ENCODE measurements at regions not wholly inside any gene's neighbourhood (a gene's known extent, or its start where the extent isn't known, plus 50 kb on each side); places are given as distances from the start of the nearest gene placed in this dataset.

DNA sequence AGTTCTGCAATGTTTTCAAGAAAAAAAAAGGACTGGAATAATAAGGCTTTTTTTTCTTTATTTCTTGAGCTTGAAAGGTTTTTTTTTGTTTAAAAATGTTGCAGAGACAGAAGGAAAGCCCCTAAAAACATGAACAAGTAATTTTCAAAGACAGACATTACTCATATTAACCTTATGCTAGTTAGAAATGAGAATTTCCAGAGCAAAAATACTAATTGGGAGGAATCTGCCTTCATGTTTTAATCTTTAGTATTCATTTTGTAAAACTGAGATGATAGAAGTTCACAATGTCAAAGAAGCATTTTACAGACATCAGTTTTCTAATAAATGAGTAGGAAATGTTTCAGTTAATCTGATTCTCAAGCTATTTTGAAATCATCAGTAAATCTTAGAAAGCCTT lies 1805.3 kb downstream of the PCDH7 start:
- no peak overlapping the region for H3K4me3 Mint-ChIP-seq
- no peaks in the 10 kb centered on the region for H3K4me1 Mint-ChIP-seq
- no peak overlapping the region for H3K27ac Mint-ChIP-seq
- H3K27me3 Mint-ChIP-seq = no peaks in the 10 kb centered on the region
- no peaks in the 10 kb centered on the region for H3K36me3 Mint-ChIP-seq
- H3K9me3 Mint-ChIP-seq = peaks cover under 1% of the 10 kb centered on the region

DNA sequence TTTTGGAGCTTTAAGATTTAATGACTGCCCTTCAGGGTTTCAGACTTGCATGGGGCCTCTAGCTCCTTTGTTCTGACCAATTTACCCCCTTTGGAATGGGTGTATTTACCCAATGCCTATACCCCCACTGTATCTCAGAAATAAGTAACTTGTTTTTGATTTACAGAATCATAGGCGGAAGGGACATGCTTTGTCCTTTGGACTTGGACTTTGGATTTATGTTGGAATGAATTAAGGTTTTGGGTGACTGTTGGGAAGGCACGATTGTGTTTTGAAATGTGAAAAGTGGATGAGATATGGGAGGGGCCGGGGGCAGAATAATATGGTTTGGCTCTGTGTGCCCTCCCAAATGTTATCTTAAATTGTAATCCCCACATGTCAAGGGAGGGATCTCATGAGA lies 1824.7 kb downstream of the PCDH7 start:
- H3K4me3 Mint-ChIP-seq = no peak overlapping the region
- H3K36me3 Mint-ChIP-seq = no peaks in the 10 kb centered on the region
- no peaks in the 10 kb centered on the region for H3K27me3 Mint-ChIP-seq
- H3K4me1 Mint-ChIP-seq = no peaks in the 10 kb centered on the region
- no peak overlapping the region for H3K27ac Mint-ChIP-seq
- peaks cover 14% of the 10 kb centered on the region for H3K9me3 Mint-ChIP-seq

DNA sequence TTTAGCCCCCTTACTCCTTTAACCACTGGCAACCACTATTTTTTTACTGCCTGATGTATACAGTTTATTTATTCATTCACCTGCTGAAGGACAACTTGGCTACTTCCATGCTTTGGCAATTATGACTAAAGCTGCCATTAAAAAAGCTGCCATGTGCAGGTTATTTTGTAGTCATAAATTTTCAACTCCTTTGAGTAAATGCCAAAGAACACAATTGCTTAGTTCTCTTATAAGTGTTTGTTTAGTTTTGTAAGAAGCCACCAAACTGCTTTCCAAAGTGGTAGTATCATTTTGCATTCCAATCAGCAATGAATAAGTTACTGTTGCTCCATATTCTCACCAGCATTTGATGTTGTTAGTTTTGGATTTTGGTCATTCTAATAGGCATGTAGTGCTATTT lies 1831.8 kb downstream of the PCDH7 start:
- H3K9me3 Mint-ChIP-seq = peaks cover 4% of the 10 kb centered on the region
- H3K4me1 Mint-ChIP-seq = no peaks in the 10 kb centered on the region
- no peaks in the 10 kb centered on the region for H3K36me3 Mint-ChIP-seq
- H3K27ac Mint-ChIP-seq = no peak overlapping the region
- H3K27me3 Mint-ChIP-seq = no peaks in the 10 kb centered on the region
- H3K4me3 Mint-ChIP-seq = no peak overlapping the region

DNA sequence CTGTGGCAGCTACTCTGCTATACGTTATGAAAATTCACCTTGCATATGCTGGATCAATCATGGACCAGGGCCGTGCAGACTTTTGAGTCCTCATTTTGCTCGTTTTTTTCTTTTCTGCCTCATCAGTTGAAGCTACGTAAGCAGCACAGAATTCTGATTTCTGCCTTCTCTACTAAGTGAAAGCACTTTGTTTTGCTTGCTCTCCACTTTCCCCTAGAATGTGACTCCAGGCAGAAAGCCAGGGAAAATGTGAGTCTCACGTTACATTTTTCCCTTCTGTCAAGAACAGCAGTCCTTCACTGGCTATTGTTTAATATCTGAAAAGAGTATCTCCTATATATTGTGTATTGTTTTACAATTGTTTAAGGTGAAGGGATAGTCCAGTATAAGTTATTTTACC lies 1840.1 kb downstream of the PCDH7 start:
- Mint-ChIP-seq H3K27ac (no peak overlapping the region), H3K36me3 (no peaks in the 10 kb centered on the region), H3K9me3 (no peaks in the 10 kb centered on the region), H3K4me3 (no peak overlapping the region), H3K27me3 (no peaks in the 10 kb centered on the region), H3K4me1 (no peaks in the 10 kb centered on the region)

DNA sequence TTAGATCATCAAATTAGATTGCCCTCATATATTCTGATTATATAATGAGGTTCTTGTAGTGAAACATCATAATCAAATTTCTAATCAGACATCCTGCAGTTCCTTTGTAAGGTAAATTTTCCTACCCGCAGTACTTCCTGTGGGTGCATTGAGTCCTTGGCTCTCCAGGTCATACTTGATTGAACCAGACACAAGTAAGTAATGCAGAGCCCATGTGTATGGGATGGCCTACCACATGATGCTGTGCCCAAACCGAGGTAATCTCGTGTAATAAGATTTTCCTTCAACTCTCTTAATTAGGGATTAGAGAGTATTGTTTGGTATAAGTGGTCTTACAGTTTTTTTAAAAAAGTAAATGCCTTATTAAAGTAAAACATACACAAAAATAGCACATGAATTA lies 1841.8 kb downstream of the PCDH7 start:
- H3K4me3 Mint-ChIP-seq = no peak overlapping the region
- no peaks in the 10 kb centered on the region for H3K4me1 Mint-ChIP-seq
- no peaks in the 10 kb centered on the region for H3K36me3 Mint-ChIP-seq
- H3K9me3 Mint-ChIP-seq = no peaks in the 10 kb centered on the region
- H3K27me3 Mint-ChIP-seq = no peaks in the 10 kb centered on the region
- H3K27ac Mint-ChIP-seq = no peak overlapping the region

DNA sequence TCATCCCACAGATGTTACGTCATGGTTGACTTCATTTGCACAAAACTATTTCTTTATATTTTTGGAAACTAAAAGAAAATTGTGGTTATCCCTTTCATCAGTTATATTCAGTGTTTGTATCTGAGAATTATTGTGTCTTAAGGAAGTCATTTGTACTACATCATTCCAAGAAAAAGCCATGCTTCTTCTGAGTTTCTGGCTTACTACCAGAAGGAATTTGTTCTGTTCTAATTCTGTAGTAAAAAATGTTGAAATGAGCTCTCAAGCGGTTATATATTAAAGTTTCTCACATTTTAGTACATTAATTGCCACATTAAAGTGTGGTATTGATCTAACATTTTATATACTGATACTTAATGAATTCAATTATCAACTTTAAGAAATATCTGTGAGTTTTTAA lies 1844.5 kb downstream of the PCDH7 start:
- Mint-ChIP-seq H3K27ac (no peak overlapping the region), H3K9me3 (no peaks in the 10 kb centered on the region), H3K27me3 (no peaks in the 10 kb centered on the region), H3K4me3 (no peak overlapping the region), H3K36me3 (no peaks in the 10 kb centered on the region), H3K4me1 (no peaks in the 10 kb centered on the region)

DNA sequence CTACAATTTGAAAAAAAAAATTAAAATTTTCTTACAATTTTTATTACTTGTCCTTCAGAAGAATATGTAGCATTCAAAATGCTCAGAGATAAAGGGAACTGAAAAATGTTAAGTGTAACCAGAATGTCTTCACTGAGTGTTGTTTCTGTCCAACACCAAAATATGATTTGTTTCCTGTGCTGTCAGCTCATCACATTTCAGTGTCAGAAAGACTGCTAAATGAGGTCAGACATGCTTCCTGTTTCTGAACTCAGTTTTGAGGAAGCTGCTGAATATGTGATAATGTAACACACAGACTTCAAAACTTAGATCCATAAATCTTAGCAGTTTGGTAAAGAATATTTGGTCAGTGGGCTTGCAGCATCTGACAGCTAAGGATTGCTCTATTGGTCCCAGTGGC lies 1849.7 kb downstream of the PCDH7 start:
- Mint-ChIP-seq H3K36me3 (no peaks in the 10 kb centered on the region), H3K9me3 (peaks cover 12% of the 10 kb centered on the region), H3K4me3 (no peak overlapping the region), H3K4me1 (no peaks in the 10 kb centered on the region), H3K27me3 (no peaks in the 10 kb centered on the region), H3K27ac (no peak overlapping the region)

DNA sequence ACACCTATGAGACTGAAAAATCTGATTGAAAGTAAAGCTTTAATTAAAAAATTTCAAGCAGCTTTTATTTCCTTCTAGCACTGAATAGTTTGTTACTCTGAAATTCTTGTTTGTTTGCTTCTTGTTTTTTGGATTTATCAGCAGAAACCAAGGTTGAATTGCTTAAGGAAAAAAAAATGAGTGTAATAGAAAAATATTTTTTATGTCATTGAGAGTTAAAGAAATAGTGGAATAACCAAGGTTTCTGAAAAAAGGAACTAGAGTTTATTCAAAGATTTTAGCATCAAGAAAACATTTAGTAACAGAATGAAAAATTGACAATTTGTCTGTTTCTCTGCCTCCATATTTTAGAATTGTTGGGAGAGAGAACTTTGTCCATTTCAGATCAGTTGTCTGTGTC lies 1852.2 kb downstream of the PCDH7 start:
- no peak overlapping the region for H3K27ac Mint-ChIP-seq
- no peaks in the 10 kb centered on the region for H3K36me3 Mint-ChIP-seq
- H3K9me3 Mint-ChIP-seq = peaks cover 12% of the 10 kb centered on the region
- H3K4me3 Mint-ChIP-seq = no peak overlapping the region
- no peaks in the 10 kb centered on the region for H3K4me1 Mint-ChIP-seq
- no peaks in the 10 kb centered on the region for H3K27me3 Mint-ChIP-seq

DNA sequence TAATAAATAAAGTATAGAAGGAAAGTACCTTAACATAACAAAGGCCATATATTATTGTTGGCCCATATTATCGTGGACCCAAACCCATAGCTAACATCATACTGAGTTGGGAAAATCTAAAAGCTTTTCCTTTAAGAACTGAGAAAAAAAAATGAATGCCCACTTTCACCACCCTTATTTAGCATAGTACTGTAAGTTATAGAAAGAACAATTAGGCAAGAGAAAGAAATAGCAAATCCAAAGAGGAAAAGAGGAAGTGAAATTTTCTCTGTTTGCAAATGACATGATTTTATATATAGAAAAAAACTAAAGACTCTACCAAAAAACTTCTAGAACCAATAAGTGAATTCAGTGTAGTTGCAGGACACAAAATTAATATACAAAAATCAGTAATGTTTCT lies 1854.6 kb downstream of the PCDH7 start:
- Mint-ChIP-seq H3K36me3 (no peaks in the 10 kb centered on the region), H3K4me1 (no peaks in the 10 kb centered on the region), H3K9me3 (peaks cover 16% of the 10 kb centered on the region), H3K27ac (no peak overlapping the region), H3K4me3 (no peak overlapping the region), H3K27me3 (no peaks in the 10 kb centered on the region)

DNA sequence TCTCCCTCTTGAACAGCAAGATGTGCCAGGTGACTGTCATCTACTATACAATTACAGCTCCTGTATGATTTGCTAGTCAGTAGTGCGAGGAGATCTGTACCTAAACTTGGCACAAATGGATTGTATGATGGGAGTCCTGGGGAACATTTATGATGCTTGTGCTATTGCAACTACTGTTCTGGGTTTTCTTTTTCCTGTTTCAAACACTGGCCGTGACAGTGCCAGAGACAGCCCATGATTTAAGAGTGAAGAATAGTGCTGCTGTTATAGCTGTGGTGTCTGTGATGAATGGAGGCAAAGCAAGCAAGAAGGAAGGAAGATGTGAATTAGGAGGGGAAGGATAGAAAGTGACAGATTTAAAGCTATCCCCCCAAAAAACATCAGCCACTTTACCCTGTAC lies 1868.9 kb downstream of the PCDH7 start:
- H3K36me3 Mint-ChIP-seq = no peaks in the 10 kb centered on the region
- no peaks in the 10 kb centered on the region for H3K27me3 Mint-ChIP-seq
- peaks cover 13% of the 10 kb centered on the region for H3K9me3 Mint-ChIP-seq
- no peak overlapping the region for H3K4me3 Mint-ChIP-seq
- H3K27ac Mint-ChIP-seq = no peak overlapping the region
- H3K4me1 Mint-ChIP-seq = no peaks in the 10 kb centered on the region

DNA sequence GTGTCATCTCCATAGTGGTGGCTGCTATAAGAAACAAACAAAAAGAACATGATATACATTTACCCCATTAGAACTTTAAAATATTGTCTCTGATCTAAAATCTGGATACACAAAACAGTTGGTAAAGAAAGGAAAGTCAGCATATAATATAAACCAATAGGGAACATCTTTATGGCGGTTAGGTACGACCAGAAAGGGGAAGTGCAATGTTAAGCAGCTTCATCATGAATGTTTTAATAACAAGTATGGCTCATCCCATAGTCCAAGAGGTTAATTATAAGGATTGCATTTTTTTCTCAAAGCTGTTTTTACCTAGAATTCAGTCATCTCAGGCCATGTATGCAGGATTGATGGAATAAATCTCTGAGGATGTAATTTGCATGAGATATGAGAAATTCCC lies 1869.7 kb downstream of the PCDH7 start:
- H3K27me3 Mint-ChIP-seq = no peaks in the 10 kb centered on the region
- no peak overlapping the region for H3K27ac Mint-ChIP-seq
- no peak overlapping the region for H3K4me3 Mint-ChIP-seq
- H3K9me3 Mint-ChIP-seq = peaks cover 10% of the 10 kb centered on the region
- no peaks in the 10 kb centered on the region for H3K4me1 Mint-ChIP-seq
- H3K36me3 Mint-ChIP-seq = no peaks in the 10 kb centered on the region

DNA sequence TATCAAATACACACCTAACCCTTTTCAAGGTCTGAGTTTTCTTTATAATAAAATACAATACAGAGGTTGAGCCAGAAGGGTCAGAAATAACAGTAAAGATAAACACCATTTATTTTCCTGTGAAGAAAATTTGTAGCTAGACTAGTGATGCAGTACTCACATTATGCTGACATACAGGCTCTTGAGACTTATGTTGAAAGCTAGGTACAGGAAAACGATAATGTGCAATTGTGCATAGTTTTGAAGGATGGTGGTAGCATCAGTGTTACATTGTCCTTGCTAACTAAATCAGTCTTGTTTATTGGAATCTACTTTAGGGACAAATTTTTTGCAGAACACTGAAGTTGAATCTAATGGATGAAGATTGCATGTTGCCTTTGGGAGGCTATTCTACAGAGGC lies 1877.2 kb downstream of the PCDH7 start:
- Mint-ChIP-seq H3K27ac (no peak overlapping the region), H3K36me3 (no peaks in the 10 kb centered on the region), H3K27me3 (no peaks in the 10 kb centered on the region), H3K4me1 (no peaks in the 10 kb centered on the region), H3K9me3 (peaks cover 6% of the 10 kb centered on the region), H3K4me3 (no peak overlapping the region)

DNA sequence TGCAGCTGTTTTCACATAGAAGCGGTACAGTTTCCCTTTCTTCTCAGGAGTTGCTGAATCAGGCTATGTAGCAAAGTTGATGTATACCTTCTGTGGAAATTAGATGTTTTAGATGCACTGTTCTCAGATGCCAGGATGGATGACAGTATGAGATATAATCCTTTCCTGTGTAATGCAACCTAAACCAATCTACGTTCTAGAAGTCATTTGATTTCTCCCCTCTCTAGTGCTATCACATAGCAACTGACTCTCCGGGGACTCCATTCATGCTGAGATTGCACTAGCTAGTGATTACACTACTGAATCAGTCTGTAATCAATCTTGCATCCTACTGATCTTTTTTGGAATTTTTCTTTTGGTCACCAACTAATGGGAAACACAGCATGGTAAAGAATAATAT lies 1881.7 kb downstream of the PCDH7 start:
- no peaks in the 10 kb centered on the region for H3K27me3 Mint-ChIP-seq

DNA sequence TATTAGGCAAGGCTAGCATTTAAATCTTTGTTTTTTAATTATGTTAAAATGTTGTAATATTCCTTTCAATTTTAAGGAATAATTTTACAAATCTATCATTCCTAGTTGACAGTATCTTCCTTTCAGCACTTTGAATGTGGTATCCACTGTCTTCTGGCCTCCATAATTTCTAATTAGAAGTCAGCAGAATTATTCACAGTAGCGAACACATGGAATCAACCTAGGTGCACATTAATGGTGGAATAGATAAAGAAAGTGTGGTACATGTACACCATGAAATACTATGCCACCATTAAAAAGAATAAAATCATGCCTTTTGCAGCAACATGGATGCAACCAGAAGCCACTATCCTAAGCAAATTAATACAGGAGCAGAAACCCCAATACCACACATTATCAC lies 1887.8 kb downstream of the PCDH7 start:
- Mint-ChIP-seq H3K27ac (no peak overlapping the region), H3K27me3 (no peaks in the 10 kb centered on the region), H3K36me3 (no peaks in the 10 kb centered on the region), H3K4me3 (no peak overlapping the region), H3K9me3 (peaks cover 23% of the 10 kb centered on the region), H3K4me1 (no peaks in the 10 kb centered on the region)

More for the DNA sequence above, 1881.7 kb downstream of the PCDH7 start:
- H3K4me1 Mint-ChIP-seq = no peaks in the 10 kb centered on the region
- H3K4me3 Mint-ChIP-seq = no peak overlapping the region
- no peak overlapping the region for H3K27ac Mint-ChIP-seq
- H3K36me3 Mint-ChIP-seq = no peaks in the 10 kb centered on the region
- peaks cover 12% of the 10 kb centered on the region for H3K9me3 Mint-ChIP-seq

DNA sequence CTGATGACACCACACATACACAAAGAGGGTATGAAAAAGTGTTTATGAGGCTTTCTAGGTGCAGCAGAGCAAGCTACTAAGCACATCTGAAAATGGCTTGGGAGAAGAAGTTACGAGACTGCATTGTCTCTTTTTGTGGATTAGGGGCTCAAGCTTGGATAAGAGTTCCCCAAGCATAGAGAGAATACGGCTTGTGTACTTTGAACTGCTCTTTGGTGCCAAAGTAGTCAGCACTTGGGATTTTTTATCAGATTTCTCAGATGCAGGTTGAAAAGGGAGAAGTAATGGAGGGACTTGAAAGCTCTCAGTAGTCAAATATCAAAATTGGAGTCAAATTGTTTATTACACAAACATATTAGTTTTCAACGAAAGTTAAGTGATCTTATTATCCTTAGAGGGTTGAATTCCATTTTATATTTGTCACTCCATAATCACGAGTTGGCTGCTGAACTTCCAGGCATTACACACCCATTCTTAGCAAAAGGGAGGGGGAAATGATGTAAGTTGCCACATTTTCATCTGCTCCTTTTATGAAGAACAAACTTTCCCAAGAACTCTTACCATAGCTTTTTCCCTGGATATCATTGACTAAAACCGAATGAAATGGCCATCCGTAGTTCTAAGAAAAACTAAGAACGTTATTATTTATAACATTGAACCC lies 1904.9 kb downstream of the PCDH7 start:
- H3K4me1 Mint-ChIP-seq = no peaks in the 10 kb centered on the region
- H3K27ac Mint-ChIP-seq = no peak overlapping the region
- peaks cover 12% of the 10 kb centered on the region for H3K9me3 Mint-ChIP-seq
- H3K27me3 Mint-ChIP-seq = no peaks in the 10 kb centered on the region
- H3K36me3 Mint-ChIP-seq = no peaks in the 10 kb centered on the region
- no peak overlapping the region for H3K4me3 Mint-ChIP-seq

DNA sequence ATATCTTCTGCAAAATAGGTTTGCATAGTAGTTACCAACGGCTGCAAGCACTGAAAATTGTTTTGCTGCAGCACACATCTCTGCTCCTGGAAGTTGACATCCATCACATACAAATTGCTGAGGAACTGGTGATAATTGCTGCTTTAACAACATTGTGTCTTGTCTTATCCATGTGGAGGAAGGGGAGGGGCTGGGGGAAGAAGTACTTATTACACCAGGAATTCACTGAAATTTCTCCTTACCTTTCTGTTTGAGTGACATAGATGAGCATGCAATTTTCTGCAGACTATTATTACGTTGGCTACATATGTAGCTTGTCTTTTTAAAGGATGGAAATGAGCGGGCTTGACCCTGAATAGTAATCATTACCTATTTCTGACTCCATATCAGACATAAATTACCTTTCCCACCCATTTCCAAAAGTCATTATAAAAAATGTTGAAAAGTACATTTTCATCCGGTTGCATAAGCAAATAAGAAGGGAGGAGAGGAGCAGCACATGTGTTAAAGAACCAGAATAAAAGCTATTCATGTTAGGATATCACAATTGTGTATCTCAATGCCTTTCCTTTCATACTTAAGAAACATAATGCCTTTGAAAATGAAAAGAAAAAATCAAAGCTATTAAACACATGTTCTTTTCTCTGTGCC lies 1905.6 kb downstream of the PCDH7 start:
- no peak overlapping the region for H3K27ac Mint-ChIP-seq
- H3K9me3 Mint-ChIP-seq = peaks cover 12% of the 10 kb centered on the region

DNA sequence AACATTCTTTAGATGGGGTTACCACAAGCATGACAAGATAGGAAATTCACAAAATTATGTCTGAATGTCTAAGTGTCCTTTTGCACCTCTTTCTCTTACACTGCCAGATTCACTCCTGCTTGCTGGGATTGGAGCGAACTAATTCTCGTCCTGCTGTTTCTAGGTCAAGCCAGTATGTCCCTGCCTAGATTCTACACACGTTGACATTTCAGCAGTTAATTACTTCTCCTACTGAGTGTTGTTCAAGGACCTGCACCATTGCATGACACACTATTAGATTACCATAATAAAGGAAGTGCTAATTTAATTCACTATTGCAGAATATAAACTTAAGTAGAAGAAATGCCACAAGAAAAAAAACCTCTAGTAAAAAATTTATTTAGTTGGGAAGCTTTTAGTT lies 1911.7 kb downstream of the PCDH7 start:
- H3K27ac Mint-ChIP-seq = no peak overlapping the region
- H3K4me1 Mint-ChIP-seq = no peaks in the 10 kb centered on the region
- H3K4me3 Mint-ChIP-seq = no peak overlapping the region
- H3K9me3 Mint-ChIP-seq = peaks cover 12% of the 10 kb centered on the region
- H3K36me3 Mint-ChIP-seq = no peaks in the 10 kb centered on the region
- no peaks in the 10 kb centered on the region for H3K27me3 Mint-ChIP-seq

More for the DNA sequence above, 1905.6 kb downstream of the PCDH7 start:
- no peaks in the 10 kb centered on the region for H3K4me1 Mint-ChIP-seq
- no peaks in the 10 kb centered on the region for H3K36me3 Mint-ChIP-seq
- no peaks in the 10 kb centered on the region for H3K27me3 Mint-ChIP-seq
- no peak overlapping the region for H3K4me3 Mint-ChIP-seq

Data from activated naive CD4-positive, alpha-beta T cell treated with anti-CD3 and anti-CD28 coated beads, Interleukin-2, amount 50 U/mL, for 24 hours (primary cell).